Calu3 (cell line): ENCODE measurements at regions not wholly inside any gene's neighbourhood (a gene's known extent, or its start where the extent isn't known, plus 50 kb on each side); places are given as distances from the start of the nearest gene placed in this dataset.

Experiments
- BruUV-seq: library from RNA; stranded (reverse); fragments of 400-500 nt; replicated peaks from 2 replicates; lab custom pipeline; 2021; lab: Mats Ljungman, UMichigan
- CTCF ChIA-PET: fragments of 300-600 bp; sonication (Branson Sonifier 250); formaldehyde crosslinking; loops from one replicate; lab custom pipeline; 2022; ENCODE audit warnings: antibody characterized with exemption; lab: Charles Lee
- DNase-seq: peaks from one replicate; pipeline ENCODE4 v3.0.0; 2022
- H3K27ac Mint-ChIP-seq: one replicate; pipeline ENCODE4 v1.8.0; 2022; ENCODE audit warnings: mixed read lengths; ENCODE audit not compliant: unreplicated experiment
- H3K27me3 Mint-ChIP-seq: one replicate; pipeline ENCODE4 v1.8.0; 2022; ENCODE audit warnings: mixed read lengths; ENCODE audit not compliant: unreplicated experiment
- H3K36me3 Mint-ChIP-seq: one replicate; pipeline ENCODE4 v1.8.0; 2022; ENCODE audit warnings: mild to moderate bottlenecking, moderate library complexity, mixed read lengths; ENCODE audit not compliant: insufficient read depth, unreplicated experiment
- H3K4me1 Mint-ChIP-seq: one replicate; pipeline ENCODE4 v1.8.0; 2022; ENCODE audit warnings: mild to moderate bottlenecking, low read depth, mixed read lengths; ENCODE audit not compliant: unreplicated experiment
- H3K4me3 Mint-ChIP-seq: one replicate; pipeline ENCODE4 v1.8.0; 2022; ENCODE audit warnings: mild to moderate bottlenecking, low read depth, moderate library complexity, mixed read lengths; ENCODE audit not compliant: unreplicated experiment
- H3K9me3 Mint-ChIP-seq: one replicate; pipeline ENCODE4 v1.8.0; 2022; ENCODE audit warnings: low read depth, mixed read lengths; ENCODE audit not compliant: unreplicated experiment
- CTCF ChIP-seq: fragments of 200-600 bp; IDR thresholded peaks from one replicate; pipeline ENCODE4 v1.8.0; 2022; ENCODE audit warnings: antibody characterized with exemption; ENCODE audit not compliant: unreplicated experiment
- intact Hi-C: fragments of 100-400 bp; cut with micrococcal nuclease; formaldehyde crosslinking; loops from one replicate; pipeline ENCODE4 v1.10.0; 2022; ENCODE audit not compliant: unreplicated experiment

GRCh38 chr16:85360323-85361277 is 248.3 kb upstream of the CIBAR2 start:
- Mint-ChIP-seq H3K27ac (peak overlapping the region; percentile 4), H3K27me3 (peaks cover 72% of the 10 kb centered on the region), H3K36me3 (no peaks in the 10 kb centered on the region), H3K4me1 (peaks cover 26% of the 10 kb centered on the region), H3K9me3 (no peaks in the 10 kb centered on the region), H3K4me3 (no peak overlapping the region)
- intact Hi-C loops = no loop called here
- no peak for TF ChIP-seq CTCF
- CTCF ChIA-PET = interaction anchor here (0.6 to 1.1 kb wide), 3 partner anchors 13 to 33 kb away, joined by 3 to 4 read pairs (median 3); no protein-coding TSS in a partner anchor
- BruUV-seq = no TSS peak
- peak; percentile 55 for DNase-seq

- BruUV-seq = no TSS peak
- no peak for DNase-seq
- intact Hi-C loops = no loop called here
- Mint-ChIP-seq H3K4me1 (peaks cover 26% of the 10 kb centered on the region), H3K27me3 (peaks cover 82% of the 10 kb centered on the region), H3K27ac (peak overlapping the region; percentile 4), H3K36me3 (no peaks in the 10 kb centered on the region), H3K4me3 (no peak overlapping the region), H3K9me3 (no peaks in the 10 kb centered on the region)
- no peak for TF ChIP-seq CTCF
- CTCF ChIA-PET = interaction anchor here (0.7 kb wide), 1 partner anchor 9 kb away, joined by 3 read pairs; no protein-coding TSS in a partner anchor
Observed at GRCh38 chr16:85361441-85362118, 249.3 kb upstream of the CIBAR2 start.

- no peaks in the 10 kb centered on the region for H3K9me3 Mint-ChIP-seq
- no peak overlapping the region for H3K4me3 Mint-ChIP-seq
- no peaks in the 10 kb centered on the region for H3K36me3 Mint-ChIP-seq
- DNase-seq = no peak
- peaks cover 88% of the 10 kb centered on the region for H3K27me3 Mint-ChIP-seq
- H3K27ac Mint-ChIP-seq = no peak overlapping the region
- TF ChIP-seq CTCF = no peak
- peaks cover 26% of the 10 kb centered on the region for H3K4me1 Mint-ChIP-seq
- no TSS peak for BruUV-seq
- CTCF ChIA-PET = no interaction called here
- intact Hi-C loops = no loop called here
Observed at GRCh38 chr16:85362443-85362842, 250.2 kb upstream of the CIBAR2 start.

- peaks cover 26% of the 10 kb centered on the region for H3K4me1 Mint-ChIP-seq
- intact Hi-C loops = no loop called here
- CTCF ChIA-PET = interaction anchor here (0.6 to 1.3 kb wide), 2 partner anchors 32 to 229 kb away, joined by 3 to 4 read pairs; no protein-coding TSS in a partner anchor
- no peaks in the 10 kb centered on the region for H3K9me3 Mint-ChIP-seq
- DNase-seq = no peak
- BruUV-seq = no TSS peak
- H3K36me3 Mint-ChIP-seq = no peaks in the 10 kb centered on the region
- no peak overlapping the region for H3K27ac Mint-ChIP-seq
- no peak overlapping the region for H3K4me3 Mint-ChIP-seq
- TF ChIP-seq CTCF = no peak
- H3K27me3 Mint-ChIP-seq = peaks cover 88% of the 10 kb centered on the region
Observed at GRCh38 chr16:85363427-85363826, 249.7 kb upstream of the GSE1 start.
